HG02938 (cell line): ENCODE measurements at regions not wholly inside any gene's neighbourhood (a gene's known extent, or its start where the extent isn't known, plus 50 kb on each side); places are given as distances from the start of the nearest gene placed in this dataset.

Experiments
- ATAC-seq: cut with Tn5 transposase; IDR thresholded peaks from one replicate; pipeline ENCODE4 v1.9.1; 2021; ENCODE audit warnings: mild to moderate bottlenecking, moderate library complexity; ENCODE audit not compliant: unreplicated experiment

DNA sequence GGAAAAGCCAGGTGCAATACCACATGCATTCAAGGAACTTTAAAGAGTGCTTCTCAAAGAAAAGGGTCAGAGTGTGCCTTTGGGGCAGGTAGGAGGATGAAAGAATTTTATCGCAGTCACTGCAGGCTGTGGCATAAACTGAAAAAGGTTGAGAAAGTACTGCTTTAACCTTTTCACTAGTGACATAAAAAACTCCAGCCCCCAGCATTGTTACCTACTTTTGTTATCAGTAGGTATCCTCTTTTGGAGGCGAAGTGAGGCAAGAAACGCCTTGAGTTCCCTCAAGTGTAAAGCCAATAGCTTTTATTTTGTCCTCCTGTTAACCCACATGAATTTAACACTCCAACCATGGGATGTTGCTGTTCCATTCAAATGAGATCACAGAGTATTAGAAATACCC, 64.7 kb upstream of the CHD1 start:
- no peak for ATAC-seq

GRCh38 chr5:98992552-98992951, 63.7 kb upstream of the CHD1 start:
- no peak for ATAC-seq

DNA sequence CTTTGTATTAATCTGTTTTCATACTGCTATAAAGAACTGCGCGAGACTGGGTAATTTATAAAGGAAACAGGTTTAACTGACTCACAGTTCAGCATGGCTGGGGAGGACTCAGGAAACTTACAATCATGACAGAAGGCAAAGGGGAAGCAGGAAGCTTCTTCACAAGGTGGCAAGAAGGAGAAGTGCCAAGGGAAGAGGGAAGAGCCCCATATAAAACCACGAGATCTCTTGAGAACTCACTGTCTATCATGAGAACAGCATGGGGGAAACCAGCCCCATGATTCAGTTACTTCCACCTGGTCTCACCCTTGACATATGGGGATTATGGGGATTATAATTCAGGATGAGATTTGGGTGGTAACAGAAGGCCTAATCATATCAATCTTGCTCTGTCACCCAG, 60.9 kb upstream of the CHD1 start:
- ATAC-seq: no peak

DNA sequence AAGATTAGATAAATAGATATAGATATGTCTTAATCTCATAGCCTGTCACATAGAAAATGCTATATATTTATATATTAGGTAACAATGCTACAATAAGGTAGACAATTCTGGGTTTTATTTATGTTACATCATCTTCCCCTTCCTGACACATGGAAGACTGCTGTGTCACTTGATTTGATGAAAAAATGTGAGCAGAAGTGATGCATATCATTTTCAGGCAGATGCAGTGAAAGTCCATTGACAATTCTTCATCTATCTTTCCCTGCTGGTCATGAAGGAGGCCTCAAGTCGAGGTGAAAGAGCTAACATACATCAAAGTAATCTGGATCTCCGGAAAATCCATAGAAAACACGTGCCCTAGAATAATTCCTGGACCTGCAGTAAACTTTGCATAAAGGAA, 57.8 kb upstream of the CHD1 start:
- no peak for ATAC-seq

- no peak for ATAC-seq
Observed at GRCh38 chr5:98982880-98983279, 54.1 kb upstream of the CHD1 start.
